HUDEP-2 (cell line): ENCODE measurements at regions not wholly inside any gene's neighbourhood (a gene's known extent, or its start where the extent isn't known, plus 50 kb on each side); places are given as distances from the start of the nearest gene placed in this dataset.

ENCODE experiments used
- DNase-seq, 76 experiments: peaks; one replicate each; lab custom pipeline; 2025; ENCODE audit not compliant: unreplicated experiment in 76 of 76; lab: John Stamatoyannopoulos, UW

- DNase-seq = no peak
These were observed 77.8 kb upstream of the FSHB start for GRCh38 chr11:30153008-30153407.

GRCh38 chr11:30155428-30155827 is 75.4 kb upstream of the FSHB start:
- no peak for DNase-seq

GRCh38 chr11:30159546-30159945 is 71.3 kb upstream of the FSHB start:
- no peak for DNase-seq

GRCh38 chr11:30165652-30166051 is 65.2 kb upstream of the FSHB start:
- DNase-seq = no peak

- no peak for DNase-seq
These were observed 59.2 kb upstream of the FSHB start for GRCh38 chr11:30171661-30172060.

GRCh38 chr11:30172158-30172557 is 58.7 kb upstream of the FSHB start:
- no peak for DNase-seq

GRCh38 chr11:30172883-30173311 is 57.9 kb upstream of the FSHB start:
- no peak for DNase-seq

- DNase-seq = no peak
These were observed 56.4 kb upstream of the FSHB start for GRCh38 chr11:30174265-30175020.
